ENCODE measurements at regions not wholly inside any gene's neighbourhood (a gene's known extent, or its start where the extent isn't known, plus 50 kb on each side); places are given as distances from the start of the nearest gene placed in this dataset.

- H3K36me3 Mint-ChIP-seq: no peaks in the 10 kb centered on the region
- no peaks in the 10 kb centered on the region for H3K27me3 Mint-ChIP-seq
- ATAC-seq (replicated peaks): no peak
- no peak overlapping the region for H3K27ac Mint-ChIP-seq
- no peaks in the 10 kb centered on the region for H3K9me3 Mint-ChIP-seq
- H3K4me3 Mint-ChIP-seq: no peak overlapping the region
- DNase-seq: no peak
- H3K4me1 Mint-ChIP-seq: no peaks in the 10 kb centered on the region
These were observed 84.9 kb upstream of the MPDZ start for GRCh38 chr9:13364271-13365000.

GRCh38 chr9:13361076-13361475, 81.6 kb upstream of the MPDZ start:
- Mint-ChIP-seq H3K9me3 (no peaks in the 10 kb centered on the region), H3K27me3 (no peaks in the 10 kb centered on the region), H3K36me3 (no peaks in the 10 kb centered on the region), H3K4me1 (no peaks in the 10 kb centered on the region), H3K4me3 (no peak overlapping the region), H3K27ac (no peak overlapping the region)
- ATAC-seq (replicated peaks) (no peak), DNase-seq (no peak)

DNA sequence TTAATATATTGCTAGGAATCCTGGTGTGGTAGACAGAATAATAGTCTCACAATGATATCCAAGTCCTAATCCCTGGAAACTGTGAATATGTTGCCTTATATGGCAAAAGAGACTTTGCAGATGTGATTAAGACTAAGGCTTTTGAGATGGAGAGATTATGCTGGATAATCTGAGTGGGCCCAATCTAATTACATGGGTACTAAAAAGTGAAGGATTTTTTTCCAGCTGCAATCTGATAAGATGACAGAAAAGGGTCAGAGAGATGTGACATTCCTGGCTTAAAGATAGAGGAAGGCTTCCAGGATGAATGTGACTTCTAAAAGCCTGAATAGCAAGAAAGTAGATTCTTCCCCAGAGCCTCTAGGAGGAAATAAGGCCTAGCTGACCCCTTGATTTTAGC, 80.7 kb upstream of the MPDZ start:
- Mint-ChIP-seq H3K36me3 (no peaks in the 10 kb centered on the region), H3K9me3 (no peaks in the 10 kb centered on the region), H3K4me1 (no peaks in the 10 kb centered on the region), H3K4me3 (no peak overlapping the region), H3K27ac (no peak overlapping the region), H3K27me3 (no peaks in the 10 kb centered on the region)
- DNase-seq: no peak
- no peak for ATAC-seq (replicated peaks)

GRCh38 chr9:13358128-13358527, 78.6 kb upstream of the MPDZ start:
- H3K9me3 Mint-ChIP-seq: no peaks in the 10 kb centered on the region
- no peaks in the 10 kb centered on the region for H3K36me3 Mint-ChIP-seq
- H3K4me1 Mint-ChIP-seq: no peaks in the 10 kb centered on the region
- no peak overlapping the region for H3K4me3 Mint-ChIP-seq
- H3K27me3 Mint-ChIP-seq: no peaks in the 10 kb centered on the region
- ATAC-seq (replicated peaks) (no peak), DNase-seq (no peak)
- no peak overlapping the region for H3K27ac Mint-ChIP-seq

- ATAC-seq (replicated peaks): no peak
- Mint-ChIP-seq H3K4me1 (no peaks in the 10 kb centered on the region), H3K36me3 (no peaks in the 10 kb centered on the region), H3K27ac (no peak overlapping the region), H3K9me3 (no peaks in the 10 kb centered on the region), H3K4me3 (no peak overlapping the region), H3K27me3 (no peaks in the 10 kb centered on the region)
- DNase-seq: no peak
These were observed 75.2 kb upstream of the MPDZ start for GRCh38 chr9:13354733-13355132.

DNA sequence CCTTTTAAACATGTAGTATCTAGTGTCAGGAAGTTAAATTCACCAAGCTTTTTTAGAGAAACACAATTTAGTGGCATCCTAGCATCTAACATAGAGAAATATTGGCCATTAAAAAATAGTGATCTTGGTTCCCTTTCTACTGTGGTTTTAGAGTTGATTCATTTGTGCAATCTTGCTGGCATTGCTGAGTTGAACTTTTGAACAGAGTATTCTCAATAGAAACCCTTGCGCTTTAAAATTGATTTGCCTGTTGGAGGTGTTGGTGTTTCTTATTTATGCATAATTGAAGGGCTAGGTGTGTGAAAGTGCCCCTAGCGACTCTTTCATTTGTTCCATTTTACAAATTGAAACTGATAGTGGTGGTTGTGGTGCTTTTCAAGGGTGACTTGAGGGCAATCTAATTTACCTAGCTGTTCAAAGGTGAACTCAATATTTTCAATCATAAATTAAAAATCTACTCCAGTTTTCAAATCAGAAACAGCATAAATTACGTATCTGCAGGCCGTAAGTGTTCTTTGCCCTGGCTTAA, 73.0 kb upstream of the MPDZ start:
- Mint-ChIP-seq H3K27ac (no peak overlapping the region), H3K9me3 (no peaks in the 10 kb centered on the region), H3K4me3 (no peak overlapping the region), H3K36me3 (no peaks in the 10 kb centered on the region), H3K27me3 (no peaks in the 10 kb centered on the region), H3K4me1 (no peaks in the 10 kb centered on the region)
- no peak for DNase-seq
- no peak for ATAC-seq (replicated peaks)

GRCh38 chr9:13351778-13352386, 72.4 kb upstream of the MPDZ start:
- Mint-ChIP-seq H3K4me1 (no peaks in the 10 kb centered on the region), H3K9me3 (no peaks in the 10 kb centered on the region), H3K36me3 (no peaks in the 10 kb centered on the region), H3K27ac (no peak overlapping the region), H3K27me3 (no peaks in the 10 kb centered on the region), H3K4me3 (no peak overlapping the region)
- no peak for ATAC-seq (replicated peaks)
- no peak for DNase-seq

DNA sequence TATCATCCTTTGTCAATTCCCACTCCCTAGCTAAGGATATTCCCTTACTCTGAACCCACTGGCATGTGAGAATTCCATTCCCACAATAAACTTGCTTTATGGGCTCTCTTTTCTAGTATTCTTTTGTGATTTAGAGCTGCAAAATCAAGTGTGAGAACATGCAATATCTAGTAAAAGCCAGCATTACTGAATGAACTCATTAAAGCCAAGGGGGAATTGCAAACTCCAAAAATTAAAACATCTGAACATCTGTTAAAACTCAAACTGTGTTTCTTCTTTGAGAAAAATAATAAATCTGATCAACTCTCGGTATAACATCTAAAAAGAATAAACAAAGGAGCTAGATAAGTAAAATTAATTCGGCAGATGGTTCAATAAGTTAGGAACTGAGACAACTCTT, 53.1 kb upstream of the MPDZ start:
- Mint-ChIP-seq H3K27me3 (no peaks in the 10 kb centered on the region), H3K27ac (no peak overlapping the region), H3K9me3 (no peaks in the 10 kb centered on the region), H3K36me3 (no peaks in the 10 kb centered on the region), H3K4me1 (no peaks in the 10 kb centered on the region), H3K4me3 (no peak overlapping the region)
- no peak for DNase-seq
- ATAC-seq (replicated peaks): no peak

DNA sequence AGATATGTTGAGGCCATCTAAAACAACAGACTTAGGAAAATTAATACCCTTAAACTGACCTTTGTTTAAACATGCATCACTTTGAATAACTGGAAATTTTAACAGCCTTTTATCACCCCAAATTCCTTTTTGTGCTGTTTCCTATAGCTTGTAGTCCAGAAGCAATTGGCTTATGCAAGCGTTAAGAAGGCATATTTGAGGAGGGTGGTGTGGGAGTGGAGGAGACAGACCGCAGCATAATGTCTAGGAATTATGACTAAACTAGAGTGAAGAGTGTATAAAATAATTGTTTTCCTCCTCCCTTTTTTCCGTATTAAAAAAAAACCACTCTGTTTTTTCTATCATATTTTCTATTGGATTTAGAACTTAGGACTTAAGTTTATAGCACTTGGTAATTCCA, 51.8 kb upstream of the MPDZ start:
- no peak overlapping the region for H3K4me3 Mint-ChIP-seq
- H3K27me3 Mint-ChIP-seq: no peaks in the 10 kb centered on the region
- DNase-seq (no peak), ATAC-seq (replicated peaks) (no peak)
- H3K4me1 Mint-ChIP-seq: no peaks in the 10 kb centered on the region
- H3K27ac Mint-ChIP-seq: no peak overlapping the region
- no peaks in the 10 kb centered on the region for H3K9me3 Mint-ChIP-seq
- no peaks in the 10 kb centered on the region for H3K36me3 Mint-ChIP-seq

GRCh38 chr9:13330396-13331004, 51.0 kb upstream of the MPDZ start:
- H3K9me3 Mint-ChIP-seq: no peaks in the 10 kb centered on the region
- no peaks in the 10 kb centered on the region for H3K36me3 Mint-ChIP-seq
- no peak overlapping the region for H3K27ac Mint-ChIP-seq
- DNase-seq (no peak), ATAC-seq (replicated peaks) (no peak)
- H3K27me3 Mint-ChIP-seq: no peaks in the 10 kb centered on the region
- H3K4me1 Mint-ChIP-seq: no peaks in the 10 kb centered on the region
- H3K4me3 Mint-ChIP-seq: no peak overlapping the region
